ENCODE measurements at regions not wholly inside any gene's neighbourhood (a gene's known extent, or its start where the extent isn't known, plus 50 kb on each side); places are given as distances from the start of the nearest gene placed in this dataset.

DNA sequence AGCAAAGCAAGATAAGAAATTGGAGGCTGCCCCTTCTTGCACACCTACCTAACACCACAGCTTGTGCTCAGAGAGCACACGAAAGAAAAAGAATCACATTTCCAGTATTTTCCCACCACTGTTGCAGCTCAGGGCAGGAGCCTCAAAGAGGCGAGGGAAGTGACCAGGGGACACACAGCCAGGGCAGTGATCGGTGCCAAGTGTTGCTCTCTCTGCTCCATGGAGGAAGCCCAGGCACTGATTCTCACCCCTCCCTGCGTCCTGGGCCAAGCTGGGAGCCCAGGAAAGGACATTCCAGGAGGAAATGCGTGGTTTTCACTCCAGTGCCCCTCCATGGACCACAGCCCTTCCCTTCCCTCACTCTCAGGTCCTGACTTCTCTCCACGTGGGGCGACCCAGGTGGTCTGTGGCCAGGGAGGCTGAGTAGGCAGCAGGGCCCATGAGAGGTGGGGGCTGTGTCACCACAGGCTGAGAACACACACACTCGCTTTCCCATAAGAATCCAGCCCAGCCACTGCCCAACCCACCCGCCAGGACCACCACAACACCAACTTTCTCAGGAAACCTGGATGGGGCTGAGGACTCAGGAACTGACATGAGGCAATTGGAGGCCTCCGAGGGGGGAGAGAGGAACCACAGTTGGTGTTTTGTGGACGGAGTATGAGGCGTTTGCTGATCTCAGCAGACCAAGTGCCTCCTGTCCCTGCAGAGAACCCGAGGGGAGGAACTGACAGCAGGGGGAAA is 81.7 kb upstream of the MAFB start:
- DNase-seq: no peak

DNA sequence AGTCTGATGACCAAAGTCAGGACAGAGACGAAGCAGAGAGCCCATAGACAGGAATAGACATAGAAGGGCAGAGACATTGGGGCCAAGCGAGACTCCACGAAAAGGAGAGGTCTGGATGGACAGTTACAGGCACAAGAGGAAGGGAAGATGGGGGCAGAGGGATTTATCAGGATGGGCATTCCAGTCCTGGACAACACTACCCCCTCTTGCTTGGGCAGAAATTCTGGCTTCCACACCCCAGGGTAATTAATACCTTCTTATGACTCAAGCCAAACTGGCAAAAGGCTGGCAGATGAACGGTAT is 82.2 kb upstream of the MAFB start:
- no peak for DNase-seq

DNA sequence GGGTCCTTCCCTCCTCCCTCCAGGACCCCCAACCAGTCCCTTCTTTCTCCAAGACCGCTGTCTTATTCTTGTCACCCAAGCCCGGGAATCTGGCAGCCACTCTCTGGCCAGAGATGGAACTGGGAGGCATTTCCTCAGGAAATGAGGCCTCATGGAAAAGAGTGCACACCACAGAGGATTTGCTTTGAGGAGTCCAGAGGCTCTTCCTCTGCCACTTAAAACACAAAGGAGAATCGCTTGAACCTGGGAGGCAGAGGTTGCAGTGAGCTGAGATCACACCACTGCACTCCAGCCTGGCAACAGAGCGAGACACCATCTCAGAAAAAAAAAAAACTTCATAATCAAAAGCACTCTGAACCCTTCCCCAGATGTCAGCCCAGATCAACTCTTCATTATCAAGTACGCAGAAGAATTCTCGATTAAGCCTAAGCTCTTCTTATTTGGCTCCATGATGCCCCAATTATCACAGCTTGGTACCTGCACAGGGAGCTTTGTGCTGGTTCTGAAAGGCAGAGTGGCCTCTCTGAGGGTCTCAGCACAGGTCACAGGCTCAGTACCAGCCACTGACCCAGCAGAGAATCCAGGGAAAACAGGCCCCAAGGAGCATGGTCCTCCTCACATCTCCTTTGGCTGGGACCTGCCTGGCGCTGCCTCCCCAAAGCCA is 82.9 kb upstream of the MAFB start:
- DNase-seq: no peak

DNA sequence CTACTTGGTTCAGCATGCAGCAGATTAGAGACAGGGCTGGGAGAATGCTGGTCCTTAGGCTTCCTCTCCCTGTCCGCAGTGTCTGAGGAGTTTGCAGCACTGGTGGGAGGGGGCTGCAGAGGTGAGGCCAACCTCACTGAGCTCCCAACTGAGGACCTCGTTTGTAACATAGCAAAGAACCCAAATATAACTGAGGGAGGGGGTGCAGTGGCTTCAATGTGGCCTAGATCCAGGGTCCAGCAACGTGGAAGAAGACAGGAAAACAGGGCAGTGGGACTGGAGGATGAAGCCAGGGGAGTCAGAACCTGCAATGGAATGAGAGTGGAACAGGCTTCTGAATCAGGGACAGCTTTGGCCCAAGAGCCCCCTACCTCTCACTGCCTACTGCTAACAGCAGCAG is 84.3 kb upstream of the MAFB start:
- DNase-seq: no peak

DNA sequence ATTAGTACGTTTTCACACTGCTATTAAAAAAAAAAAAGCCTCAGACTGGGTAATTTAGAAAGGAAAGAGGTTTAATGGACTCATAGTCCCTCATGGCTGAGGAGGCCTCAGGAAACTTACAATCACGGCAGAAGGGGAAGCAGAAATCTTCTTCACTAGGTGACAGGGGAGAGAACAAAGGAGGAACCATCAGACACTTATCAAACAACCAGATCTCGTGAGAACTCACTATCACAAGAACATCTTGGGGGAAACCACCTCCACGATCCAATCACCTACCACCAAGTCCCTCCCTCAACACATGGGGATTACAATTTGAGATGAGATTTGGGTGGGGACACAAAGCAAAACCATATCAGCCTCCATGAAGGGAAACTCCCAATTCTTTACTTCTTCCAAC is 85.2 kb upstream of the MAFB start:
- DNase-seq: no peak

DNA sequence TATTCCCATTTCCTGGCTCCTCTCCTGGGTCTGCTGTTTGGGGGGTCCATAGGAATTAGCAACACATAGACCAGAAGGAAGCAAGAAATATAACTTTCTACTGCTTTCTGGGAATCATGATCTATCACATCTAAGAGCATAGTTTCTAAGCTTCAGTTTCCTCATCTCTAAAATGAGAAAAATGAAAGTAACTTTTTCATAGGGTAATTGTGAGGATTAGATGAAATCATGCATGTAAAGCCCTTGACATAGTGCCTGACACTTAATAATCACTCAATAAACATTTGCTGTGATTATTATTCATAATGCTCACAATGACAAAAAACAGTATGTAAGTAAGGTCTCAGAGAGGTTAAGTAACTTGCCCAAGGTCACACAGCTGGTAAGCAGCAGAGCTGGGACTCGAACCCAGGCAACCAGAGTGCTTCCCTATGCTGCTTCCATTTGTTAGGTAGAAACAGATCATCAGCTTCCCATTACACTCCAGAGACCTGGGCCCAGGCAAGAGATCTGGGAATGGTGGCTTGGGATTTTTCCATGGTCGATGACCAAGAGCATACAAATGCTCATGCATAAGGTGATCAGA is 86.6 kb upstream of the MAFB start:
- DNase-seq: no peak

DNA sequence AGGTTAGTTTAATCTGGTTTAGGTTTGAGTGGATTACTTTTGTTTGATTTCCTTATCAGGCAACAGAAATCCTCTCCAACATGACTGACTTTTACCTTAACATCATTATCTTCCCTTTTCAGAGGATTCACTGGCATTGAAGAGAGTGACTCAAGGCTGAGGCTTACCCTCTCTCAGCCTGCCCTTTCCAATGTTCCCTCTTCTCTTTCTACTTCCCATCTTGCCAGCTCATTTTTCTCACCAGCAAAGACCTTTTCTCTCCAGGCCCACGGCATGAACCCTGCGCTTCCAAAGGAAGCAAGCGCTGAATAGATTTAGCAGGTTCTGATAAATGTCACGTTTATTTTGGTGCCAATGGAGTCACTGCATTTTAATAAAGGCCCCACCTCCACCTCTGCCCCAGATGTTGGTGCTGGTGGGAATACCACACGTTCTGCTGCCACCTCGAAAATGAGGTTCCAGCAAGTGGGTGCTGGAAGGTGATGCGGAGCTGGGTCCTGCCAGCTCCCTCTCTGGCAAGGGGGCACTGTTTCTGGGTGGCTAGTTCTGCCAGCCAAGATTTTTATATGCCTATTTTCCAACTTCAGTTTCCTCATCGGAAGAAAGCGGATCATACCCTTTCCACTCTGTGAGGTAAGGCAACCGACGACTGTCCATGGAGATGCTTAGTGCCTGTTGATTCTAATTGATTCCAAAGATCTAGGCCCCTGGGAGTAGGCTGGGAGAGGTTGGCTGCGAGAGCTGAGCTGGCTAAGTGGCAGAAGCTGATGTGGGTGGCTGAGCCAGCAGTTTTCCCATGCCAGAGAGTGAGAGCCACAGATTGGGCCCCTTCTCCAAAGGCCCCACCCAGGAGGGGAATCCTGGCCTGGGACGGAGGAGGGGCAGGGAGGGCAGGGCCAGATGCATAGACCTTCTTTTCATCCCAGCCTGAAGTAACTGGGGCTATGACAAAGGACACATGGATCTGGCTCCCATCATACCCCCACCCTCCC is 87.7 kb upstream of the MAFB start:
- DNase-seq: no peak

DNA sequence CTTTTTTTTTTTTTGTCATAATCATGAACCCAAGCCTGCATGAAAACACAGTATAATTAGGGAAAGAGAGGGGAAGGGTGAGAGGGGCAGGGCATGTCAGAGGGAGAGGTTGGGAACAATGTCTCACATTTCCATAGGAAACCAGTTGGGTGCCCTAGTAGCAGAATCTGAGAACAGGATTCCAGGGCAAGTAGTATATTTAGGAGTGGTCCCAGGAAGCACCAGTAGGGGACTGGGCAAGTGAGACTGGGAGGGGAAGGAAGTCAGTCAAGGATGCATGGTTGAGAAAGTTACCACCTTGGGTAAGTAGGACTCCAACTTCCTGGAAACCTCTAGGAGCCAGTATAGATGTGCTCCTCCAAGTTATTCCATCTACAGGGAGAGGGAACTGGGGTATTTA is 88.6 kb upstream of the MAFB start:
- no peak for DNase-seq

DNA sequence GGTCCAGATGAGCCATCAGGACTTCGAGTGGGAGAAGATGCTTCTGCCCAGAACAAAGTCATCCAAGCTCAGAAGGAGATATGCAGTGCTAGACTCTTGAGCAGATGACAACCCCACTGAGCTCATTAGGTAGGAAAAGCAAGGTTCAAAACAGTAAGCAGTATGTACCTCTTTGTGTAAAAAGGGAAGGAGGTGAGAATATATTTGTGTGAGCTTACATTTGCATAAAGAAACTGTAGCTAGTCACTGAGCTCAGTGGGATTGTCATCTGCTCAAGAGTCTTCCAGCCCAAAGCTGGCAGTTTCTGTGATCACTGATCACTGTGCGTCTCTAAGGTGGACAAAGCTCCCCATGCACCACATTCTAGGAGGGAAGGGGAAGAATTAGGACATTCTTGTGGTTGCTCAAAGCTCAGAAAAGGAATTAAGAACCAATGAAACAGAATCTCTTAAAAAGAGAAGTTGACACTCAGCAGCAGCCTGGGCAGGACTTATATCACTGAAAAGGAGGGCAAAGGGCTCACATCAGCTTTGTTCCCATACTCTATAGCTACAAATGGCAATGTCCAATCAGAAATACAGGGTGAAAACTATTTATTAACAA is 90.0 kb upstream of the MAFB start:
- DNase-seq: peak; percentile 24

DNA sequence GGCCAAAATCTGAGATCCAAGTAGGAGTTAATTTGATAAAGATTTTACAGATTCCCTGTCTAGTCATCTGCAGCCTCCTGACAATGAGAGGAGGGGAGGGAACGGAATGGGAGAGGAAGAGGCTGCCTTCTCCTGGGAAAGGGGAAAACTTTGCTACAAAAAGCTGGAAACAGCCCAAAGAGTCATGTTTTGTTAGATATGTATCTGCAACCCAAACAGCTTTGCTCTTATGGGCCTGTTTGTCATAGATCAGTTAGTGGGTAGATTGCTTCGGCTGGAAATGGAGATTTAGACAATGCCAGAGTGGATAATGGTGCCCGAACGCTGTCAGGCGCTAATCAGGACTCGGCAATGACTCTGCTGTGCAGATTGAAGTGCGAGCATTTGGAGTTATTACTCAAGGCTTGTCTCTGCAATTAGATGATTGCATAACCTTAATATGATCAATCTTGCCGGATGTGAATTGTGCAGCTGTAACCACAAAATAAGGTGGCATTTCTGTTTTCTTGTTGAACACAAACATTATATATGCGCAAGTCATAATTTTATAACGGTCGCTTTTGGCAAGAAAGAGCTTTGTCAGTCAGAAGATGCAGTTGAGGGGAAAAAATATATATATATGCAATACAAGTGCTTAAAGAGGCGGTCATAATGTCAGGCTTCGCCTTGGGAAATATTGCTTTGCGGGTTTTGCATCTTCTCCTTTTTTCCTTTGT is 92.4 kb upstream of the MAFB start:
- DNase-seq: peak; percentile 13

DNA sequence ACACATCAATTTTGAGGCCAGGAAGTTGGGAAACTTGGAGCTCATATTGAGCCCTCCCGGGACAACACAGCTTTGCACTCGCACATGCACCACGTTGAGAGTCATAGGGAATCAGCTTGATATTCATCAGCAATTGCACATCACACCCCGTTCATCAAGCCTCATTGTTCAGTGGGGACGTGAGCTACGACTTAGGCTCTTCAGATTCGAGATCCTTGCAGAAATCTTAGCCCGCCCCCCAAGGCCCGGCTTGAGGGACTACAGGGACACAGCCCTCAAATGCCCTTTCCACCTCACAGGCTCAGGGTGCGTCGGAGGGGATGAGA is 93.0 kb upstream of the MAFB start:
- DNase-seq: no peak

DNA sequence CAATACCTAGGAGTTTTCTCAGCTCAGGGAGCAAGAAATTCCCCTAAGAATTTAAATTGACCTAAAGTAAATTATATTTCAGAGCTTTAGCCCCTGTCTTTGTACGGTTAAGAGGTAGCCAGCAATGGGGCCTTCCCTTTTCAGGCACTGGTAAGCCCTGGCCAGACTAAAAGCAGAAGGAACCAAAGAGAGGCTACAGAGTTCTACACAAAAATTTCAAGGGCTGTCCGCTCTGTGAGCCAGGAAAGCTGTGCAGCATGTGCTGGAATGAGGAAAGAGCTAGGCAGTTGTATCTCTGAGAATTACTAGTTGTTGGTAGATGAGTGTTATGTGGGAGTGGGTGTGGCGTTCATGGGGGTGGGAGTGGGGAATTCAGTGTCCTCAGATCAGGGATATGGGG is 96.3 kb upstream of the MAFB start:
- no peak for DNase-seq

DNA sequence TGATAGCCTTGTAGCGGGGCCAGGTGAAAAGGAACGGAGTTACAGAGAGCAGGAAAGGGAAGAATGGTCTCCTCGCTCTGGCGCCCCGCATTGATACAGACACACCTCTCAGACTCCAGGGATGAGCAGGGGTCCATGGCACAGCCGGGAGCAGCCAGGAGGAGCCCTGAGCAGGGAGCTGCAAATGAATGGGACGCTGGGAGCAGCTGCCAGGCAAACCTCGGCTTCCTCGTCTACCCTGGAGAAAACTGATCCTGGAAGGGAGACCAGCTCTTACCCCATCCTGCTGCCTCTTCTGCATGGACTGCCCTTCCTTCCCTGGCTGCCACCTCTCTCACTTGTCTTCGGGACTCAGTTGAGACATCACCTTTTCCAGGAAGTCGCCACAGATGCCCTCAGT is 97.3 kb upstream of the MAFB start:
- no peak for DNase-seq

DNA sequence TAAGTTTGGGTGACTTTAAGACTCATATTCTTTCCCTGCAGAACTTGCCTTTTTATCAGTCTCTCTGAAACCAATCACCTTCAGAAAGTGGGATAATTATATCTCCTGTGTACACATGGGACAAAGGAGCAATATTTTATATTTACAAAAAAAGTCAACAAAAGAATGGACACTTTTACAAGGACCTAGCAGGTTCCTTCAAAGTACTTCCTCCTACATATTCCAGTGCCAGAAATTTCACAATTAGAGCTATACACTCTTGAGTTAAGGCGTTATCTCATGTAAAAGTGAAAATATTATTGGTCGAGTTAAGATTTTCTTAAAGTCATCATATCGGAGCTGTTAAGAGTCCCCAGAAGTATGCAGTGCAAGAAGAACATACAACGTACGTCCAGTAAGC is 98.9 kb upstream of the MAFB start:
- no peak for DNase-seq

DNA sequence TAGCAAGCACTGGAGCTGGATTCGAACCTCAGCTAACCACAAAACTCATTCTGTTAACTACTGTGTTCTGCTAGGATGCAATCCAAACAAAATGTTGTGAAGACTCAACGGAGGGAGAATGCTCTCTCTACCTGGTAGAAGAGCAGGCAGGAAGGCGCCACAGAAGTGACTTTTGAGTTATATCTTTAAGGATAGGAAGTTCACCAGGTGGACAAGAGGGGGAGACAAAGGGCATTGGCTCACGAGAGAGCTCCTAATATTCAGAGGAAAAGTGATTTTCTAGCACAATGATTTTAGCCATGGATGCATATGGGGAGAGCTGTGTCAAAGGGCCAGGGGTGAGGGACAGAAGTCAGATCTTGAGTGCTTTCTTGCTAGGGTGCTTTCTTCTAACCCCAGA is 108.4 kb upstream of the MAFB start:
- no peak for DNase-seq

DNA sequence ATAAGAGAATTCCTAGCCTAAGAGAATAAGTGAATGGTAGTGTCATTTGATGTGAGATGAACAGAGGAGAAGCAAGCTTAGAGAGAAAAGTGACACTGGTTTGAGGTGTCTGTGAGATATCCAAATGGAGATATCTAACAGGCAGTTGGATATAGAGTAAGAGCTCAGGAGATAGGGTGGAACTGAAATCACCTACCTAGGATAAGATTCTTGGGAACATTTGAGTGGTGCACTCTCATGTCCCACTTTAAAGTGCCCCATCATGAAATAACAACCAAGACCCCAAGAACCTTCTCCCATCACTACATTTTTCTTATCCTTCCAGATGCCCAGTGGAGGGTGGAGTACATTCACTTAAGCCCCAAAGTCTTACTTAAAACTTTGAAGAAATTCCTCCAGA is 109.0 kb upstream of the MAFB start:
- no peak for DNase-seq

DNA sequence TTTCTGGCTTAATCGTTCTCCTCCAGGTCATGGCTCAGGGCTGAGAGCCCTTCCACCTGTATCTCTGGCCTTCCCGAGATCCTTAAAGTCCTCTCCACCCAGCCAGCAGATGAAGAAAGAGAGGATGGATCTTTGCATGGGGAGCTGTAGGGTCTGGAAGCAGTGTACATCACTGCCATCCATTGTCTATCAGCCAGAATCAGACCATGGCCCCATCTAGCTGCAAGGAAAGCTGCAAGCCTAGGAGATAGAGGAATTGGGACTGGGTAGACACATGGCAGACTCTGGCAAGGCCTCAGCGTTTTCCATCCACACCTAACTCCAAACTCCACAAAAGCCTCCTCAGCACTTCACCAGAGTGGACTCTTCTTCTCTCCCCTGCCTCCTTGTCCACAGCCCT is 113.8 kb upstream of the MAFB start:
- DNase-seq: no peak

DNA sequence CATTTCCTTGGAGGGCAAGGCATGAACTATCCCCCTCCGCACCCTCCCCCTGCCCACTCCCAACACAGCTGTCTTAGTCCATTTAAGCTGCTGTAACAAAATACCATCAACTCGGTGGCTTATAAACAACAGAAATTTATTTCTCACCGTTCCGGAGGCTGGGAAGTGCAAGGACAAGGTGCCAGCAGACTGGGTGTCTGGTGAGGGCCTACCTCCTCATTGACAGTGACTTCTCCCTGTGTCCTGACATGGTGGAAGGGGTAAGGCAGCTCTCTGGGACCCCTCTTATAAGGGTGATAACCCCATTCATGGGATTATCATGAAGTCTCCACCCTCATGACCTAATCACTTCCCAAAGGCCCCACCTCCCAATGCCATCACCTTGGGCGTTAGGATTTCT is 114.3 kb upstream of the MAFB start:
- no peak for DNase-seq

DNA sequence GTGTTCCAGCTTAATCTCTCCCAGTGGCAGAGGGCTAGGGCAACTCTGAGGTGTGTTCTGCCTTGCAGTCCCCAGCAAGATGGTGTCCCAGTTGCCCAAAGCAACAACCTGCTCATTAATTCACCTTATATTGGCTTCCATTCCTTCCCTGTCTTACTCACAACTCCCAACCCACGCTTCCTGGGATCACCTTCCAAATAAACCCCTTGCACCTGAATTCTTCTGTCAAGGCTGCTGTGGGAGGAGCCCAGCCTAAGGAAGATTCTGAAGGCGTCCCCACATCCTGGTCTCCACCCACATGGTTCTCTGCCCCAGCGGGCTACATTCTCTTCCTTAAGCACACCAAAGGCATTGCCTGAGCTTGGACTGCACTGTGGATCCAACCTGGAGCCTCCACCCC is 116.6 kb upstream of the MAFB start:
- no peak for DNase-seq

DNA sequence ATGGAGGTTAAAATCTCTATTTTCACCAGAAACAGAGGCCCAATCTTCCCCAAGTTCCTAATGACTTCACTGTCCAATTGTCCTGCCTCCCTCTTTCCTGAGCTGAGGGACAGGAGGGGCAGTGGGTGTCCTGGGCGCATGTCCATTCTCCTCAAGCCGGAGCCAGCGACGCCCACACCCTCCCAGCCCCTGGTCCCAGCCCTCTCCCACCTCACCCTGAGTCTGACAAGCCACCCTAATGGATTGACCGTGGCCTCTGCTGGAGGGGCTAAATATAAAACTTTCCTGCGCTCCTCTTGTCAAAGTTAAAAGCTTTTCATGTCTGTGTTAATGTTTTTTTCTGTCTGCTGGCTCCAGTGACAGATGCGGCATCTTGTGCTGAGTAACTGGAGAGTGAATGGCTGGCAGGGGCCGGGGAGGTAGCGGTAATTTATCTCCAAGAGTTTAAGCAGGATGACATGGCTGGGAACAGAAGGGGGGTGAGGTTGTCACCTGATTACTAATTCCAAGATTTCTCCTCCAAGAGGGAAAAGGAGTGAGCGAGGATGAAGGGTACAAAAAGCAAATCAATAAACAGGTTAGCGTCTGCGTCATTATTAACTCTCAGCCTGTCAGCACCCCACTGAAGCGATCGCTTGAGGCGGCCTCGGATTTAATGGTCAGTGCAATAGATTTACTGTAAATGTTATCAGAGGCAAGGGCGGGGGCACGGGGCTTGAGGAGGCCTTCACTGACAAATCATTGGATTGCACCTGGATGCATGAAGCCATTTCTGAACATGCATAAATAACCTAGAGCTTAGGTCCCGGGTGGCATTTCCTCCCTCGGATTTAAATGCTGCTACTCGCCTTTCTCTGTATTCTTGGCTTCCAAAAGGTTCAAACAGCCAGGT is 118.1 kb upstream of the MAFB start:
- no peak for DNase-seq

DNA sequence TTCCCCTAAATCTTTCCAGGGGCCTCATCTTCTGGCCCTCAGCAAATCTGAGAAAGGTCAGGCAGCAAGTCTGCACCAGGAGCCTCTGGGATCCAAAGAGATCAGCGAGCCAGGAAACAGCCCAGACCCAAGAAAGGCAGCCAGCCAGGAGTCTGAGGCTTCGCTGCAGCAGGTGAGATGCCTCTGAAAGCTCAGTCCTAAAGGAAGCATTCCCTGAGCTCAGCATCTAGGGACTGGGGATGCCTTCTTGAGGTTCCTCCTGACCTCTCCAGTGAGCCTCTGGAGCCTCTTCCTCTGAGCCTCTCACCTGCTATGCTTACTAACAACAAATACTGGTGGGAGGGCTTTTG is 118.8 kb upstream of the MAFB start:
- no peak for DNase-seq

DNA sequence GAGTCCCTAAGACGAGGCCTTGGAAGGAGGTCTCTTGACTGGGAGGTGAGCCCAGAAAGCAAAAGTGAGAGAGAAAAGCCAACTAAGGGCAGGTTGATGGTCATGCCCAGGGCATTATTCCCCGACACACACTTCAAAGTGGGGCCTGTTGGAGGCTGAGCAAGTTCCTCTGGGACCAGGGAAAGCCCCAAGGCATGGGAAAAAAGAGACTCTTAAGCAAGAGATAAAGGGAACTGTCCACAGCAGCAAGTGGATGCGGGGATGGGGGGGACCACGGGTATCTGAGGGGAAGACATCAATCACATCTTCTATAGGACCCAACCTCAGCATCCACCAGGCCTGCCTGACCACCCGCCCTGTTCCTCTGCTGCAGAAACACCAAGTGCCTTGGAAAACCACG is 119.9 kb upstream of the MAFB start:
- DNase-seq: no peak

Data from SIG-M5 (cell line).